Large intestine (tissue), 3 donors: ENCODE measurements at regions not wholly inside any gene's neighbourhood (a gene's known extent, or its start where the extent isn't known, plus 50 kb on each side); places are given as distances from the start of the nearest gene placed in this dataset.

Experiments used
- DNase-seq, 2 donors: peaks; one replicate each; pipeline versions ENCODE4 v3.0.0 to v3.0.0-alpha.2; 2013
- H3K27ac ChIP-seq: one replicate; pipeline ENCODE4 v1.5.1; 2013; ENCODE audit warnings: low read length
- H3K27me3 ChIP-seq: 2 replicates; pipeline ENCODE4 v1.6.1; 2013; ENCODE audit warnings: low read length; ENCODE audit not compliant: control insufficient read depth, insufficient read depth
- H3K36me3 ChIP-seq: 2 replicates; pipeline ENCODE4 v1.6.1; 2013; ENCODE audit warnings: low read length; ENCODE audit not compliant: control insufficient read depth, insufficient read depth
- H3K4me1 ChIP-seq: one replicate; pipeline ENCODE4 v1.6.1; 2013; ENCODE audit warnings: low read length; ENCODE audit not compliant: control insufficient read depth, insufficient read depth
- H3K4me3 ChIP-seq: one replicate; pipeline ENCODE4 v1.5.1; 2013; ENCODE audit warnings: low read length
- H3K9me3 ChIP-seq: one replicate; pipeline ENCODE4 v1.6.1; 2013; ENCODE audit warnings: mild to moderate bottlenecking, low read depth, low read length, moderate library complexity; ENCODE audit not compliant: control insufficient read depth
- WGBS: methylation state at CpG from one replicate; pipeline ENCODE4 v1.1.5; 2013; ENCODE audit warnings: low lambda C conversion rate; ENCODE audit not compliant: insufficient coverage; 5-methylcytosine and 5-hydroxymethylcytosine counted together

DNA sequence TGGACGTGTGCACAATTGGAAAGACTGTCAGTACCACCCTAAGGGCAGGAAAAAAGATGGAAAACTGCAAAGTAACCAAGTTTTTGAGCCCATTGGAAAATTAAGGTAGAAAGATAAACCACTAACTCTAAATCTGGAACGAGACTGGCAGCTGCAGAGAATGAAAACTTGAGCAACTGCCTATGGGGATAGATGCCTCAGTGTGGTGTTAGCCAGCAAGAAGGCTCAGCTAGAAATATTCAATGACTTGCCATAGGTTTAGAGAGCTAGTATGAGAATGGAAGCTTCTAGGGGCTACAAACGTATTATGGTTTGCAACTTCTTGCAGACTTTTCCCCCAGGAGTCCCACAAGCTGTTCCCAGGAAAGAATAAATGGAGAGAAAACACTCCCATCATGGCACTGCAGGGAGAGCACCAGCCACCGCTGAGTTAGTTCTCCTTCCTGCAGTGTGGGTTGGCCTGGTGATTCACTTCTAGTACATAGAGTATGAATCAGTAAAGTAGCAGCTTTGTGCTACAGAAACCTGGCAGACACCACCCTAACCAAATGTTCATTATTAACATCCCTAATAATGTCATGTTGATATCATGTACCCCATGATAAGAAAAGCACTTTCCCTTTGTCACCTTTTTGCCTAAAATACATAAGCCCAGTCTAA, 372.4 kb upstream of the VWC2 start:
- H3K27ac ChIP-seq, result no peak overlapping the region

GRCh38 chr7:49403844-49404243, 369.6 kb upstream of the VWC2 start:
- Histone ChIP-seq H3K4me1 (no peaks in the 10 kb centered on the region), H3K27ac (no peak overlapping the region), H3K4me3 (no peak overlapping the region), H3K36me3 (no peaks in the 10 kb centered on the region), H3K27me3 (no peaks in the 10 kb centered on the region), H3K9me3 (no peaks in the 10 kb centered on the region)
- DNase-seq, result no peak
- no CpG with 5 or more reads among the region's 2 CpGs for WGBS

More for the DNA sequence above, 372.4 kb upstream of the VWC2 start:
- DNase-seq, result no peak
- no peaks in the 10 kb centered on the region for H3K9me3 ChIP-seq
- H3K36me3 ChIP-seq, result no peaks in the 10 kb centered on the region
- H3K4me3 ChIP-seq, result no peak overlapping the region
- H3K4me1 ChIP-seq, result no peaks in the 10 kb centered on the region
- WGBS, result 58% methylated on average over 2 of the region's 4 CpGs
- H3K27me3 ChIP-seq, result no peaks in the 10 kb centered on the region

GRCh38 chr7:49407205-49407604, 366.2 kb upstream of the VWC2 start:
- DNase-seq, result no peak
- no peaks in the 10 kb centered on the region for H3K36me3 ChIP-seq
- WGBS, result 89% methylated on average over 1 of the region's 4 CpGs
- H3K4me3 ChIP-seq, result no peak overlapping the region
- H3K4me1 ChIP-seq, result no peaks in the 10 kb centered on the region
- H3K27me3 ChIP-seq, result no peaks in the 10 kb centered on the region
- no peak overlapping the region for H3K27ac ChIP-seq
- H3K9me3 ChIP-seq, result no peaks in the 10 kb centered on the region

DNA sequence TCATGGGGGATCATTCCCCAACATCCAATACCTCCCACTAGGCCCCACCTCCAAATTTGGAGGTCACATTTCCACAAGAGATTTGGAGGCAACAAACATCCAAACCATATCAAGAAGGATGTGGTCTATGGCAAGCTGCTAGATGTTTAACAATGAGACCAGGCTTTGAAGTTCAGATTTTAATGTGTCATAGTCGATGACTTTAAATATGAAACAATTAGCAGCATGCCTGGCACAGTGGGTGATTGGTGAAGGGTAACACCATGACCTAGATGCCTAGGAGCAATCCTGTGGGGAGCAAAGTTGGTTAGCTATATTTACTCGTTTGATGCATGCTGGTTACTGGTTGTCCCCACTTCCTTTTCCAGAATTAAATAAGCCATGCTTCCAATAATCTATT, 356.4 kb upstream of the VWC2 start:
- Histone ChIP-seq H3K36me3 (no peaks in the 10 kb centered on the region), H3K4me3 (no peak overlapping the region), H3K4me1 (no peaks in the 10 kb centered on the region), H3K27me3 (no peaks in the 10 kb centered on the region), H3K9me3 (no peaks in the 10 kb centered on the region), H3K27ac (no peak overlapping the region)
- DNase-seq, result no peak
- no CpG with 5 or more reads among the region's 2 CpGs for WGBS

DNA sequence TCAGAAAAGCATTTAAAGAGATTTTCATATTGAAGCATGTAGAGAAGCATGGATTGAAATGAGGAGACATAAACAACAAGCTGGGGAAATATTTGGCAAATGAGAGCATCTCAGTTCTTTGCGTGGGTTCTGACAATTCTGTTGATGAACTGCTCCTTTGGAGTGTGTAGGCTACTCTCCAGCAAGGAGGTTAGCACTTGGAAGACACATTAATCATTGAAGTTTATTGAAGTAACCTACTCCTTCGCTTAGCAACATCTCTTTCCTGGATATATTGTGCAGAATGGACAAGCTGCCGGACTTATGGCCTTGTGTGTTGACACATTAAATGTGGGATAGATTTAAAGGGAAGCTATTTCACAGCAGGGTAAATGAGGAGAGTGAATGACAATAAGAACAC, 354.5 kb upstream of the VWC2 start:
- Histone ChIP-seq H3K36me3 (no peaks in the 10 kb centered on the region), H3K27ac (no peak overlapping the region), H3K4me1 (no peaks in the 10 kb centered on the region), H3K4me3 (no peak overlapping the region), H3K27me3 (no peaks in the 10 kb centered on the region), H3K9me3 (no peaks in the 10 kb centered on the region)
- WGBS, result no CpG with 5 or more reads among the region's 3 CpGs
- DNase-seq, result no peak

GRCh38 chr7:49422564-49422963, 350.9 kb upstream of the VWC2 start:
- H3K27me3 ChIP-seq, result no peaks in the 10 kb centered on the region
- H3K4me1 ChIP-seq, result no peaks in the 10 kb centered on the region
- H3K4me3 ChIP-seq, result no peak overlapping the region
- H3K9me3 ChIP-seq, result no peaks in the 10 kb centered on the region
- H3K27ac ChIP-seq, result no peak overlapping the region
- H3K36me3 ChIP-seq, result no peaks in the 10 kb centered on the region
- DNase-seq, result no peak

DNA sequence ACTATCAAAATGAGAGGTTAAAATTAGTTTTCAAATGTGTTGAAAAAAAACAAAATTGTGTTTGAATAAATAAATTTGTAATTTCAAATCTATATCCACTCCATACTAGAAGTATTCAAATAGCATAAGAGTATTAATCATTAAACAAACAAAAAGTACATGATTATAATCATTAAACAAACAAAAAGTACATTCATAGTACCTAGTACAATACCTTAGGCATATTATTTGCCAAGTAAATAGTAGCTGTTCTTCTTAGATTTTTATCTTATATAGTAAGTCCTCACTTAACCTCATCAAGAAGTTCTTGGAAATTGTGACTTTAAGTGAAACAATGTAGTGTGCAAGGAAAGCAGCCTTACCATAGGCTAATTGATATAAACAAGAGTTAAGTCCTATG, 349.3 kb upstream of the VWC2 start:
- DNase-seq, result no peak
- Histone ChIP-seq H3K27me3 (no peaks in the 10 kb centered on the region), H3K27ac (no peak overlapping the region), H3K4me1 (no peaks in the 10 kb centered on the region), H3K36me3 (no peaks in the 10 kb centered on the region), H3K9me3 (no peaks in the 10 kb centered on the region), H3K4me3 (no peak overlapping the region)

DNA sequence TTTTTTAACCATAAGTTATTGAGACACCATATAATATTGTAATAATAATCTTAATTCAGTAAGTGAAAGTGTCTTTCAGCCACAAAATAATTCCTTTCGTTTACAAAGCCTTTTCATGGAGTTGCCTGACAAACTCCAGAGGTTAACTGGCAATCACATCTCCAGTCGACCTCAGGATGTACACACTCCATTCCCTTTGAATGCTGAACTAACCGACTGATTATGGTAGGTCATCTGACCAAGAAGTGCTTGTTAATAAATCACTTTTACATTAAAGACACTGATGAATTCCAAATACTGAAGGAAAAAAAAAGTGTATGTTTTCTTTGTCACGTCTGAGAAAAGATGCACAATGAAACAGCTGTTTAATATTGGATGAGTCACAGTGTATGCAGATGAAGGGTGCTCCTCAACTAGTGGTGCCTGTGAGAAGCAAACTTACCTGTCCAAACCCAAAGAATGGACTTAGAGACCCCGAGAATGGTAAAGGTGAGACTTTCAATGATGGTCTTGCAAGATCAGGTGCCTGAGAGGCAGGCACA, 348.1 kb upstream of the VWC2 start:
- Histone ChIP-seq H3K4me1 (no peaks in the 10 kb centered on the region), H3K36me3 (no peaks in the 10 kb centered on the region), H3K27me3 (no peaks in the 10 kb centered on the region), H3K9me3 (no peaks in the 10 kb centered on the region), H3K27ac (no peak overlapping the region), H3K4me3 (no peak overlapping the region)
- 52% methylated on average over 2 of the region's 5 CpGs for WGBS
- no peak for DNase-seq

- H3K27ac ChIP-seq, result no peak overlapping the region
- 94% methylated on average over 3 of the region's 4 CpGs for WGBS
Observed at GRCh38 chr7:49432254-49432653, 341.2 kb upstream of the VWC2 start.

DNA sequence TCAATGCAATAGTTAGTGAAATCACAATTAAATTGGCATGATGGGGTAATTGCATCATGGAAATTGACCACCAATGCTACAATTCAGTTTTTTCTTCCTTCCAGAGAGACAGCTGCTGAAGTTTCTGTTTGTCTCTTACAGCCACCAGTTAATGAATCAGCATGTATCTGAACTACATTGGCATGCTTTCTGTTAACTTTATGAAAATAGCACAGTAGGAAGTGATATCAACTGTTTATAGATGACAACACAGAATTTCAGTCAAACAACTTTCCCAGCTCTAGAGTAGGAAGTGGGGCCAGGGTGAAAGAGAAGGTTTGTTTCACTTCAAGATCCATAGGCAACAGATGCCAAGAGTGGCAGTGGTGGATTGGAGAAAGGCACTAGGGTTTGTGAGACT, 339.6 kb upstream of the VWC2 start:
- Histone ChIP-seq H3K4me3 (no peak overlapping the region), H3K36me3 (no peaks in the 10 kb centered on the region), H3K9me3 (peaks cover 2% of the 10 kb centered on the region), H3K27ac (no peak overlapping the region), H3K27me3 (no peaks in the 10 kb centered on the region), H3K4me1 (no peaks in the 10 kb centered on the region)
- no peak for DNase-seq

More at GRCh38 chr7:49432254-49432653, 341.2 kb upstream of the VWC2 start:
- H3K4me1 ChIP-seq, result no peaks in the 10 kb centered on the region
- DNase-seq, result no peak
- no peaks in the 10 kb centered on the region for H3K36me3 ChIP-seq
- no peaks in the 10 kb centered on the region for H3K27me3 ChIP-seq
- H3K9me3 ChIP-seq, result no peaks in the 10 kb centered on the region
- no peak overlapping the region for H3K4me3 ChIP-seq

DNA sequence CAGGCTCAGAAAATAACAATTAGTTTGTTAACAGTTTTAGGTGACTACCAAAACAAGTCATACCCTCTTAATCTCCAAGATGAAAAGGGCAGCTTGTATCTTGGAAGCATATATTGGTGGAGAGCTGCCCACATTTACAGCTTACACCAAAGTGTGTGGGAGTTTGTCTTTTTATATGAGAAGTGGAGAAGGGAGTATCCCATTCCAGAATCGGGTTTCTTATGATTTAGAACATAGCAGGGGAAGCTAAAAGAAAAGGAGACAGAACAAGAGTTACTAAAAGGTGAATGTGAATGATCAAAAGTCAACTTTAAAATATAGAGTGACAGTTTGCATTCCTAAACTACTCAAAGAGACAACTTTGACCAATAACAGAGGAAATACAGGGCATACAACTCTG, 338.6 kb upstream of the VWC2 start:
- Histone ChIP-seq H3K4me3 (no peak overlapping the region), H3K36me3 (no peaks in the 10 kb centered on the region), H3K4me1 (no peaks in the 10 kb centered on the region), H3K27me3 (no peaks in the 10 kb centered on the region), H3K9me3 (peaks cover 2% of the 10 kb centered on the region), H3K27ac (no peak overlapping the region)
- WGBS, result 57% methylated on average over 1 of the region's 1 CpG
- no peak for DNase-seq
